ENCODE measurements at regions not wholly inside any gene's neighbourhood (a gene's known extent, or its start where the extent isn't known, plus 50 kb on each side); places are given as distances from the start of the nearest gene placed in this dataset.

- no peak for FAIRE-seq
- no peak for DNase-seq (ENCODE audit: insufficient read length, low spot score)
Observed at GRCh38 chr11:110762590-110762989, 50.4 kb upstream of the ARHGAP20 start.
